GM12864 (cell line): ENCODE measurements at regions not wholly inside any gene's neighbourhood (a gene's known extent, or its start where the extent isn't known, plus 50 kb on each side); places are given as distances from the start of the nearest gene placed in this dataset.
"Not testable (repeated sequence)": the region's sequence is repeated elsewhere in the genome, so short reads cannot be mapped to it uniquely, and the experiment has no call there.

Experiments
- DNase-seq: peaks from one replicate; pipeline ENCODE4 v3.0.0-alpha.2; 2011; ENCODE audit warnings: low read depth
- H3K4me3 ChIP-seq: 2 replicates; pipeline ENCODE4 v1.5.1; 2011; ENCODE audit warnings: mild to moderate bottlenecking, low read depth, low read length, control low read depth
- CTCF ChIP-seq: IDR thresholded peaks from 2 replicates; pipeline ENCODE4 v1.5.1; 2011; ENCODE audit warnings: low read depth, mild to moderate bottlenecking, moderate library complexity, low read length, control low read depth, inconsistent platforms; ENCODE audit errors: missing control alignments

- no peak for TF ChIP-seq CTCF
- no peak overlapping the region for H3K4me3 ChIP-seq
- no peak for DNase-seq
Measured at GRCh38 chr3:165981318-165981717, 144.1 kb upstream of the BCHE start.

GRCh38 chr3:165960825-165961224 lies 123.6 kb upstream of the BCHE start:
- H3K4me3 ChIP-seq, DNase-seq: not testable (repeated sequence)

- DNase-seq, result no peak
- H3K4me3 ChIP-seq, result no peak overlapping the region
- TF ChIP-seq CTCF, result no peak
Measured at GRCh38 chr3:165954171-165954570, 116.9 kb upstream of the BCHE start.

- DNase-seq, result no peak
- TF ChIP-seq CTCF, result no peak
Measured at GRCh38 chr3:165946360-165946759, 109.1 kb upstream of the BCHE start.

GRCh38 chr3:165938986-165939540 lies 101.8 kb upstream of the BCHE start:
- no peak overlapping the region for H3K4me3 ChIP-seq
- no peak for DNase-seq
- no peak for TF ChIP-seq CTCF

More at GRCh38 chr3:165946360-165946759, 109.1 kb upstream of the BCHE start:
- no peak overlapping the region for H3K4me3 ChIP-seq

- not testable (repeated sequence) for H3K4me3 ChIP-seq, DNase-seq
Measured at GRCh38 chr3:165936081-165936480, 98.9 kb upstream of the BCHE start.

GRCh38 chr3:165924301-165924791 lies 87.1 kb upstream of the BCHE start:
- H3K4me3 ChIP-seq, DNase-seq: not testable (repeated sequence)

- no peak overlapping the region for H3K4me3 ChIP-seq
- no peak for DNase-seq
- TF ChIP-seq CTCF, result no peak
Measured at GRCh38 chr3:165920984-165921383, 83.8 kb upstream of the BCHE start.

- no peak for DNase-seq
- H3K4me3 ChIP-seq, result no peak overlapping the region
- TF ChIP-seq CTCF, result no peak
Measured at GRCh38 chr3:165919284-165919683, 82.1 kb upstream of the BCHE start.
